K562 (cell line): ENCODE measurements at regions not wholly inside any gene's neighbourhood (a gene's known extent, or its start where the extent isn't known, plus 50 kb on each side); places are given as distances from the start of the nearest gene placed in this dataset.

Experiments
- ARID1B ChIP-seq: fragments of 450-650 bp; IDR thresholded peaks from 2 replicates; pipeline ENCODE4 v1.6.1; 2016; ENCODE audit warnings: antibody characterized with exemption, mild to moderate bottlenecking, inconsistent platforms
- BHLHE40 ChIP-seq: IDR thresholded peaks from 2 replicates; pipeline ENCODE4 v1.6.1; 2011; ENCODE audit warnings: low read length, improper control_type of control experiment
- CTBP1 ChIP-seq: fragments of 450-650 bp; IDR thresholded peaks from 2 replicates; pipeline ENCODE4 v1.6.1; 2016; ENCODE audit warnings: borderline replicate concordance
- CXXC5 ChIP-seq: fragments of 250-450 bp; sonication (Bioruptor Pico); IDR thresholded peaks from 2 replicates; pipeline ENCODE4 v1.8.0; 2022; ENCODE audit warnings: inconsistent platforms, mild to moderate bottlenecking, moderate library complexity
- FOXA3 ChIP-seq, 2 experiments: fragments of 450-650 bp in 1 of 2; sonication (generic) in 1 of 2; formaldehyde crosslinking; IDR thresholded peaks in 1 of 2; conservative IDR thresholded peaks in 1 of 2; 2 replicates each; pipeline versions ENCODE4 v1.4.0 to v1.8.0; 2020 to 2022; ENCODE audit warnings: mild to moderate bottlenecking in 2 of 2, missing genetic modification reagents in 1 of 2
- HDAC2 ChIP-seq: fragments of 450-650 bp; IDR thresholded peaks from 2 replicates; pipeline ENCODE4 v1.6.1; 2016; ENCODE audit warnings: mild to moderate bottlenecking
- KLF6 ChIP-seq: fragments of 250-450 bp; sonication (Bioruptor Pico); IDR thresholded peaks from 2 replicates; pipeline ENCODE4 v1.4.0; 2020; ENCODE audit warnings: mild to moderate bottlenecking, moderate library complexity, borderline replicate concordance
- PHF21A ChIP-seq: fragments of 450-650 bp; IDR thresholded peaks from 2 replicates; pipeline ENCODE4 v1.6.1; 2017; ENCODE audit warnings: low read depth, borderline replicate concordance
- REST ChIP-seq, 2 experiments: fragments of 450-650 bp; formaldehyde crosslinking in 1 of 2; IDR thresholded peaks; 2 replicates each; pipeline versions ENCODE4 v1.4.0 to v1.6.1; 2014 to 2020; ENCODE audit warnings: mild to moderate bottlenecking in 2 of 2, borderline replicate concordance in 1 of 2, low read depth in 1 of 2
- WHSC1 ChIP-seq: IDR thresholded peaks from one replicate; pipeline ENCODE4 v1.6.1; 2012; ENCODE audit warnings: low read length, control low read depth, inconsistent platforms
- ZFX ChIP-seq: sonication (generic); formaldehyde crosslinking; IDR thresholded peaks from 2 replicates; pipeline ENCODE4 v1.8.0; 2022; ENCODE audit warnings: mild to moderate bottlenecking, missing genetic modification reagents, moderate library complexity
- TF ChIP-seq, protein P1 (sequence below): fragments of 450-650 bp; IDR thresholded peaks from 2 replicates; pipeline ENCODE4 v1.6.1; 2018; ENCODE audit not compliant: partially characterized antibody

DNA sequence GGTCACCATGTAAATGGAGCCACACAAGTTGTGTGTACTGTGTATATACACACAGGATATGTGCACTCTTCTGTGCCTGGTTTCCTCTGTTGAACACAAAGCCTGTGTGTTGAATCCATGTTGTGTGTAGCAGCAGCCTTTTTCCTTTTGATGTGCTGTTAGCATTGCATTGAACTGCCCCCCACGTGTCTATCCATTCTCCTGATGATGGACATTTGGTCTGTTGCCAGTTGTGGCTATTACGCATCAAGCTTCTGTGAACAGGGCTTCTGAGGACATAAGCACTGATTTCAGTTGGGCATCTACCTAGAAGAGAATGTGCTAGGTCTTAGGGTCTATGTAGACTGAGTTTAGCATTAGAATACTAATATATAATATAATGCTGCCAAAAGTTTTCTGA is 77.4 kb downstream of the LSM3 start (continued):
- peak; percentile 44 for TF ChIP-seq CXXC5 (CRISPR knock-in tag)
- TF ChIP-seq WHSC1: no peak
- TF ChIP-seq BHLHE40: peak; percentile 69
- no peak for TF ChIP-seq REST (IDR thresholded peaks at IDR 0.05; ENCODE audit: borderline replicate concordance)
- no peak for TF ChIP-seq REST (CRISPR knock-in tag; IDR thresholded peaks at IDR 0.05; ENCODE audit: low read depth)
- 0 out of 4 replicates have a peak, but pooled peaks of 1 of the 2 experiments have one; percentile 32 for TF ChIP-seq FOXA3 (CRISPR knock-in tag; conservative IDR thresholded peaks at IDR 0.05 in 1 of 2, IDR thresholded peaks at IDR 0.05 in 1 of 2)
- TF ChIP-seq CTBP1: peak; percentile 65
- peak; percentile 76 for TF ChIP-seq HDAC2
- TF ChIP-seq ZFX (CRISPR knock-in tag): no peak
- TF ChIP-seq PHF21A: peak; percentile 64; the same call in 1 of the 2 replicates
- peak; percentile 21; the same call in 1 of the 2 replicates for TF ChIP-seq KLF6 (CRISPR knock-in tag)
- TF ChIP-seq, protein P1, sequence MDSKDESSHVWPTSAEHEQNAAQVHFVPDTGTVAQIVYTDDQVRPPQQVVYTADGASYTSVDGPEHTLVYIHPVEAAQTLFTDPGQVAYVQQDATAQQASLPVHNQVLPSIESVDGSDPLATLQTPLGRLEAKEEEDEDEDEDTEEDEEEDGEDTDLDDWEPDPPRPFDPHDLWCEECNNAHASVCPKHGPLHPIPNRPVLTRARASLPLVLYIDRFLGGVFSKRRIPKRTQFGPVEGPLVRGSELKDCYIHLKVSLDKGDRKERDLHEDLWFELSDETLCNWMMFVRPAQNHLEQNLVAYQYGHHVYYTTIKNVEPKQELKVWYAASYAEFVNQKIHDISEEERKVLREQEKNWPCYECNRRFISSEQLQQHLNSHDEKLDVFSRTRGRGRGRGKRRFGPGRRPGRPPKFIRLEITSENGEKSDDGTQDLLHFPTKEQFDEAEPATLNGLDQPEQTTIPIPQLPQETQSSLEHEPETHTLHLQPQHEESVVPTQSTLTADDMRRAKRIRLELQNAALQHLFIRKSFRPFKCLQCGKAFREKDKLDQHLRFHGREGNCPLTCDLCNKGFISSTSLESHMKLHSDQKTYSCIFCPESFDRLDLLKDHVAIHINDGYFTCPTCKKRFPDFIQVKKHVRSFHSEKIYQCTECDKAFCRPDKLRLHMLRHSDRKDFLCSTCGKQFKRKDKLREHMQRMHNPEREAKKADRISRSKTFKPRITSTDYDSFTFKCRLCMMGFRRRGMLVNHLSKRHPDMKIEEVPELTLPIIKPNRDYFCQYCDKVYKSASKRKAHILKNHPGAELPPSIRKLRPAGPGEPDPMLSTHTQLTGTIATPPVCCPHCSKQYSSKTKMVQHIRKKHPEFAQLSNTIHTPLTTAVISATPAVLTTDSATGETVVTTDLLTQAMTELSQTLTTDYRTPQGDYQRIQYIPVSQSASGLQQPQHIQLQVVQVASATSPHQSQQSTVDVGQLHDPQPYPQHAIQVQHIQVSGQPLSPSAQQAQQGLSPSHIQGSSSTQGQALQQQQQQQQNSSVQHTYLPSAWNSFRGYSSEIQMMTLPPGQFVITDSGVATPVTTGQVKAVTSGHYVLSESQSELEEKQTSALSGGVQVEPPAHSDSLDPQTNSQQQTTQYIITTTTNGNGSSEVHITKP: peak; percentile 12
- TF ChIP-seq ARID1B: peak; percentile 12; the same call in 1 of the 2 replicates
